DND-41 (cell line): ENCODE measurements at regions not wholly inside any gene's neighbourhood (a gene's known extent, or its start where the extent isn't known, plus 50 kb on each side); places are given as distances from the start of the nearest gene placed in this dataset.

ENCODE experiments used
- EZH2 ChIP-seq: IDR thresholded peaks from 3 replicates; pipeline ENCODE4 v1.6.1; 2012; ENCODE audit warnings: borderline replicate concordance, low read depth, mild to moderate bottlenecking, moderate library complexity, low read length, inconsistent platforms; ENCODE audit not compliant: severe bottlenecking
- TF ChIP-seq, protein P1 (sequence below): IDR thresholded peaks from 2 replicates; pipeline ENCODE4 v1.5.1; 2012; ENCODE audit warnings: borderline replicate concordance, low read length, moderate library complexity, mild to moderate bottlenecking; ENCODE audit not compliant: poor library complexity, severe bottlenecking; ENCODE audit errors: extremely low read depth

DNA sequence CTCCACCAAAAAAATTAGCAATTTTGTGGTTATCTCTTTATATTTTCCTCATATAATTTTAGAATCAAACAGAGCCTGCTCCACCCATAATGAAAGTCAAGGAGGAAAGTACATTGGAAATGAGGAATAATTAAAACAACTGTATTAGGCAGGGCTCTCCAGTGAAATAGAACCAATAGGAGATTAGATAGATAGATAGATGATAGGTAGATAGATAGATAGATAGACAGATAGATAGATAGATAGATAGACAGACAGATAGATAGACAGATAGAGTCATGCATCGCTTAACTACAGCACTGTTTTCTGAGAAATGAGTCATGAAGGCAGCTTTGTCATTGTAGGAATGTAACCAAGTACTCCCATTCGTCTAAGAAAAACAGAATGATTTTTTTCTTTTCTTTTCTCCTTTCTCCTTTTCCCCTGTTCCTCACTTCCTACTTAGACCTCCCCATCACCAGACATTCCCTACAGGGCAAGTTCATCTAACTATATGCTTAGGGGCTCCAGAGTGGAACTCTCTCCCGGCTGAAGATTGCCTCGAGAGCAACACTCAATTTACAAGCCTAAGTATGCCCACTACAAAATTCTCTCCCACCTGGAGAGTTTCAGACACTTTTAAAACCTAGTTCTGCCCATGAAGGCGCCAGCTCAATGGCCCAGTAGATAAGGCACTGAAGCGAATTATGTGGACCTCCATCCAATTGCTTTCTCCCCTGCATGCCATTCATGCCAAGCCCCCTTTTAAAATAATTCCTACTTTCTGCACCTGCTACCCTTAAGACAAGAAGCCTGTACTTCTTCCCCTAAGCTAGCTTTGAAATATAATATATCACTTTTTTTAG lies 53.3 kb upstream of the LIPC start:
- TF ChIP-seq, protein P1, sequence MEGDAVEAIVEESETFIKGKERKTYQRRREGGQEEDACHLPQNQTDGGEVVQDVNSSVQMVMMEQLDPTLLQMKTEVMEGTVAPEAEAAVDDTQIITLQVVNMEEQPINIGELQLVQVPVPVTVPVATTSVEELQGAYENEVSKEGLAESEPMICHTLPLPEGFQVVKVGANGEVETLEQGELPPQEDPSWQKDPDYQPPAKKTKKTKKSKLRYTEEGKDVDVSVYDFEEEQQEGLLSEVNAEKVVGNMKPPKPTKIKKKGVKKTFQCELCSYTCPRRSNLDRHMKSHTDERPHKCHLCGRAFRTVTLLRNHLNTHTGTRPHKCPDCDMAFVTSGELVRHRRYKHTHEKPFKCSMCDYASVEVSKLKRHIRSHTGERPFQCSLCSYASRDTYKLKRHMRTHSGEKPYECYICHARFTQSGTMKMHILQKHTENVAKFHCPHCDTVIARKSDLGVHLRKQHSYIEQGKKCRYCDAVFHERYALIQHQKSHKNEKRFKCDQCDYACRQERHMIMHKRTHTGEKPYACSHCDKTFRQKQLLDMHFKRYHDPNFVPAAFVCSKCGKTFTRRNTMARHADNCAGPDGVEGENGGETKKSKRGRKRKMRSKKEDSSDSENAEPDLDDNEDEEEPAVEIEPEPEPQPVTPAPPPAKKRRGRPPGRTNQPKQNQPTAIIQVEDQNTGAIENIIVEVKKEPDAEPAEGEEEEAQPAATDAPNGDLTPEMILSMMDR: no peak
- TF ChIP-seq EZH2: no peak
